ENCODE measurements at regions not wholly inside any gene's neighbourhood (a gene's known extent, or its start where the extent isn't known, plus 50 kb on each side); places are given as distances from the start of the nearest gene placed in this dataset.

- Mint-ChIP-seq H3K4me1 (no peaks in the 10 kb centered on the region), H3K9me3 (peaks cover 7% of the 10 kb centered on the region; the same call in 1 of the 2 replicates), H3K27me3 (ENCODE audit: low read depth) (no peaks in the 10 kb centered on the region), H3K4me3 (no peak overlapping the region), H3K36me3 (no peaks in the 10 kb centered on the region), H3K27ac (no peak overlapping the region)
- POLR2A ChIA-PET: no interaction called here
- CTCF ChIA-PET: no interaction called here
- ATAC-seq: no peak
- no peak for DNase-seq (ENCODE audit: low spot score)
- TF ChIP-seq, protein P1, sequence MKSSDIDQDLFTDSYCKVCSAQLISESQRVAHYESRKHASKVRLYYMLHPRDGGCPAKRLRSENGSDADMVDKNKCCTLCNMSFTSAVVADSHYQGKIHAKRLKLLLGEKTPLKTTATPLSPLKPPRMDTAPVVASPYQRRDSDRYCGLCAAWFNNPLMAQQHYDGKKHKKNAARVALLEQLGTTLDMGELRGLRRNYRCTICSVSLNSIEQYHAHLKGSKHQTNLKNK (CRISPR knock-in tag; IDR thresholded peaks at IDR 0.05): no peak
- TF ChIP-seq ARID4B (CRISPR knock-in tag; IDR thresholded peaks at IDR 0.05; ENCODE audit: borderline replicate concordance): no peak
- no peak for TF ChIP-seq HMGXB4 (CRISPR knock-in tag; IDR thresholded peaks at IDR 0.05)
- TF ChIP-seq ATF3 (CRISPR knock-in tag; conservative IDR thresholded peaks at IDR 0.05): no peak
- TF ChIP-seq ZNF317 (CRISPR knock-in tag; IDR thresholded peaks at IDR 0.05; ENCODE audit: borderline replicate concordance, low read depth): no peak
- no peak for TF ChIP-seq ESRRA (CRISPR knock-in tag; IDR thresholded peaks at IDR 0.05; ENCODE audit: borderline replicate concordance)
These were observed 68.0 kb upstream of the PCDH15 start for GRCh38 chr10:54869022-54869421.

GRCh38 chr10:54866666-54867065 is 65.6 kb upstream of the PCDH15 start:
- no peaks in the 10 kb centered on the region for H3K27me3 Mint-ChIP-seq (ENCODE audit: low read depth)
- TF ChIP-seq TEAD1 (CRISPR knock-in tag; IDR thresholded peaks at IDR 0.05) (no peak), ATF3 (CRISPR knock-in tag; conservative IDR thresholded peaks at IDR 0.05) (no peak), ZNF219 (CRISPR knock-in tag; IDR thresholded peaks at IDR 0.05; ENCODE audit: borderline replicate concordance) (no peak), JAZF1 (CRISPR knock-in tag; IDR thresholded peaks at IDR 0.05) (no peak), IRF2 (CRISPR knock-in tag; IDR thresholded peaks at IDR 0.05; ENCODE audit: borderline replicate concordance, low read depth) (no peak), ZNF317 (CRISPR knock-in tag; IDR thresholded peaks at IDR 0.05; ENCODE audit: borderline replicate concordance, low read depth) (no peak), TCF7 (CRISPR knock-in tag; IDR thresholded peaks at IDR 0.05; ENCODE audit: low read depth) (no peak), CDX4 (CRISPR knock-in tag; IDR thresholded peaks at IDR 0.05; ENCODE audit: borderline replicate concordance) (no peak), GRHL2 (CRISPR knock-in tag; IDR thresholded peaks at IDR 0.05; ENCODE audit: insufficient replicate concordance, severe bottlenecking) (no peak)
- TF ChIP-seq, protein P2, sequence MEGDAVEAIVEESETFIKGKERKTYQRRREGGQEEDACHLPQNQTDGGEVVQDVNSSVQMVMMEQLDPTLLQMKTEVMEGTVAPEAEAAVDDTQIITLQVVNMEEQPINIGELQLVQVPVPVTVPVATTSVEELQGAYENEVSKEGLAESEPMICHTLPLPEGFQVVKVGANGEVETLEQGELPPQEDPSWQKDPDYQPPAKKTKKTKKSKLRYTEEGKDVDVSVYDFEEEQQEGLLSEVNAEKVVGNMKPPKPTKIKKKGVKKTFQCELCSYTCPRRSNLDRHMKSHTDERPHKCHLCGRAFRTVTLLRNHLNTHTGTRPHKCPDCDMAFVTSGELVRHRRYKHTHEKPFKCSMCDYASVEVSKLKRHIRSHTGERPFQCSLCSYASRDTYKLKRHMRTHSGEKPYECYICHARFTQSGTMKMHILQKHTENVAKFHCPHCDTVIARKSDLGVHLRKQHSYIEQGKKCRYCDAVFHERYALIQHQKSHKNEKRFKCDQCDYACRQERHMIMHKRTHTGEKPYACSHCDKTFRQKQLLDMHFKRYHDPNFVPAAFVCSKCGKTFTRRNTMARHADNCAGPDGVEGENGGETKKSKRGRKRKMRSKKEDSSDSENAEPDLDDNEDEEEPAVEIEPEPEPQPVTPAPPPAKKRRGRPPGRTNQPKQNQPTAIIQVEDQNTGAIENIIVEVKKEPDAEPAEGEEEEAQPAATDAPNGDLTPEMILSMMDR (IDR thresholded peaks at IDR 0.05): no peak
- TF ChIP-seq, protein P3, sequence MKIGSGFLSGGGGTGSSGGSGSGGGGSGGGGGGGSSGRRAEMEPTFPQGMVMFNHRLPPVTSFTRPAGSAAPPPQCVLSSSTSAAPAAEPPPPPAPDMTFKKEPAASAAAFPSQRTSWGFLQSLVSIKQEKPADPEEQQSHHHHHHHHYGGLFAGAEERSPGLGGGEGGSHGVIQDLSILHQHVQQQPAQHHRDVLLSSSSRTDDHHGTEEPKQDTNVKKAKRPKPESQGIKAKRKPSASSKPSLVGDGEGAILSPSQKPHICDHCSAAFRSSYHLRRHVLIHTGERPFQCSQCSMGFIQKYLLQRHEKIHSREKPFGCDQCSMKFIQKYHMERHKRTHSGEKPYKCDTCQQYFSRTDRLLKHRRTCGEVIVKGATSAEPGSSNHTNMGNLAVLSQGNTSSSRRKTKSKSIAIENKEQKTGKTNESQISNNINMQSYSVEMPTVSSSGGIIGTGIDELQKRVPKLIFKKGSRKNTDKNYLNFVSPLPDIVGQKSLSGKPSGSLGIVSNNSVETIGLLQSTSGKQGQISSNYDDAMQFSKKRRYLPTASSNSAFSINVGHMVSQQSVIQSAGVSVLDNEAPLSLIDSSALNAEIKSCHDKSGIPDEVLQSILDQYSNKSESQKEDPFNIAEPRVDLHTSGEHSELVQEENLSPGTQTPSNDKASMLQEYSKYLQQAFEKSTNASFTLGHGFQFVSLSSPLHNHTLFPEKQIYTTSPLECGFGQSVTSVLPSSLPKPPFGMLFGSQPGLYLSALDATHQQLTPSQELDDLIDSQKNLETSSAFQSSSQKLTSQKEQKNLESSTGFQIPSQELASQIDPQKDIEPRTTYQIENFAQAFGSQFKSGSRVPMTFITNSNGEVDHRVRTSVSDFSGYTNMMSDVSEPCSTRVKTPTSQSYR (CRISPR knock-in tag; IDR thresholded peaks at IDR 0.05): no peak
- TF ChIP-seq, protein P4, sequence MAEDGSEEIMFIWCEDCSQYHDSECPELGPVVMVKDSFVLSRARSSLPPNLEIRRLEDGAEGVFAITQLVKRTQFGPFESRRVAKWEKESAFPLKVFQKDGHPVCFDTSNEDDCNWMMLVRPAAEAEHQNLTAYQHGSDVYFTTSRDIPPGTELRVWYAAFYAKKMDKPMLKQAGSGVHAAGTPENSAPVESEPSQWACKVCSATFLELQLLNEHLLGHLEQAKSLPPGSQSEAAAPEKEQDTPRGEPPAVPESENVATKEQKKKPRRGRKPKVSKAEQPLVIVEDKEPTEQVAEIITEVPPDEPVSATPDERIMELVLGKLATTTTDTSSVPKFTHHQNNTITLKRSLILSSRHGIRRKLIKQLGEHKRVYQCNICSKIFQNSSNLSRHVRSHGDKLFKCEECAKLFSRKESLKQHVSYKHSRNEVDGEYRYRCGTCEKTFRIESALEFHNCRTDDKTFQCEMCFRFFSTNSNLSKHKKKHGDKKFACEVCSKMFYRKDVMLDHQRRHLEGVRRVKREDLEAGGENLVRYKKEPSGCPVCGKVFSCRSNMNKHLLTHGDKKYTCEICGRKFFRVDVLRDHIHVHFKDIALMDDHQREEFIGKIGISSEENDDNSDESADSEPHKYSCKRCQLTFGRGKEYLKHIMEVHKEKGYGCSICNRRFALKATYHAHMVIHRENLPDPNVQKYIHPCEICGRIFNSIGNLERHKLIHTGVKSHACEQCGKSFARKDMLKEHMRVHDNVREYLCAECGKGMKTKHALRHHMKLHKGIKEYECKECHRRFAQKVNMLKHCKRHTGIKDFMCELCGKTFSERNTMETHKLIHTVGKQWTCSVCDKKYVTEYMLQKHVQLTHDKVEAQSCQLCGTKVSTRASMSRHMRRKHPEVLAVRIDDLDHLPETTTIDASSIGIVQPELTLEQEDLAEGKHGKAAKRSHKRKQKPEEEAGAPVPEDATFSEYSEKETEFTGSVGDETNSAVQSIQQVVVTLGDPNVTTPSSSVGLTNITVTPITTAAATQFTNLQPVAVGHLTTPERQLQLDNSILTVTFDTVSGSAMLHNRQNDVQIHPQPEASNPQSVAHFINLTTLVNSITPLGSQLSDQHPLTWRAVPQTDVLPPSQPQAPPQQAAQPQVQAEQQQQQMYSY (CRISPR knock-in tag; IDR thresholded peaks at IDR 0.05): no peak

More at GRCh38 chr10:54866666-54867065, 65.6 kb upstream of the PCDH15 start:
- DNase-seq (ENCODE audit: low spot score) (no peak), ATAC-seq (no peak)
- CTCF ChIA-PET: no interaction called here
- peaks cover 9% of the 10 kb centered on the region; the same call in 1 of the 2 replicates for H3K9me3 Mint-ChIP-seq
- no peaks in the 10 kb centered on the region for H3K4me1 Mint-ChIP-seq
- no peaks in the 10 kb centered on the region for H3K36me3 Mint-ChIP-seq
- no peak overlapping the region for H3K4me3 Mint-ChIP-seq
- POLR2A ChIA-PET: no interaction called here
- H3K27ac Mint-ChIP-seq: no peak overlapping the region

Measured in WTC11 (cell line).